OCI-LY1 (cell line): ENCODE measurements at regions not wholly inside any gene's neighbourhood (a gene's known extent, or its start where the extent isn't known, plus 50 kb on each side); places are given as distances from the start of the nearest gene placed in this dataset.

ENCODE experiments used
- H2AFZ ChIP-seq: fragments of 200-600 bp; sonication (generic), shearing (Covaris generic); 2 replicates; pipeline ENCODE4 v1.6.0; 2014; ENCODE audit warnings: antibody characterized with exemption, mild to moderate bottlenecking, low read length
- H3F3A ChIP-seq: fragments of 200-600 bp; sonication (generic), shearing (Covaris generic); 2 replicates; pipeline ENCODE4 v1.6.0; 2014; ENCODE audit warnings: mild to moderate bottlenecking, antibody characterized with exemption, low read length, moderate library complexity; ENCODE audit not compliant: insufficient read depth
- H3K27ac ChIP-seq: fragments of 200-600 bp; sonication (generic); 2 replicates; pipeline ENCODE4 v1.5.1; 2014; ENCODE audit warnings: low read length, mixed run types, mild to moderate bottlenecking, low read depth; ENCODE audit not compliant: poor library complexity, severe bottlenecking
- H3K27me3 ChIP-seq: fragments of 200-600 bp; sonication (generic); 2 replicates; pipeline ENCODE4 v1.6.0; 2014; ENCODE audit warnings: antibody characterized with exemption, mild to moderate bottlenecking, low read length, moderate library complexity; ENCODE audit not compliant: insufficient read depth
- H3K36me3 ChIP-seq: fragments of 200-600 bp; sonication (generic); 2 replicates; pipeline ENCODE4 v1.6.1; 2014; ENCODE audit warnings: mild to moderate bottlenecking, antibody characterized with exemption, low read length, moderate library complexity, mixed read lengths; ENCODE audit not compliant: insufficient read depth
- H3K4me1 ChIP-seq: fragments of 200-600 bp; sonication (generic); 2 replicates; pipeline ENCODE4 v1.5.1; 2014; ENCODE audit warnings: mild to moderate bottlenecking, low read length, moderate library complexity; ENCODE audit not compliant: insufficient read depth, severe bottlenecking
- H3K4me2 ChIP-seq: fragments of 200-600 bp; sonication (generic), shearing (Covaris generic); 2 replicates; pipeline ENCODE4 v1.6.1; 2014; ENCODE audit warnings: low read length
- H3K4me3 ChIP-seq: fragments of 200-600 bp; sonication (generic); 2 replicates; pipeline ENCODE4 v1.5.1; 2014; ENCODE audit warnings: low read length, low read depth, mild to moderate bottlenecking, mixed read lengths; ENCODE audit not compliant: poor library complexity, severe bottlenecking
- H3K79me2 ChIP-seq: fragments of 200-600 bp; shearing (Covaris generic); 2 replicates; pipeline ENCODE4 v1.6.1; 2016; ENCODE audit warnings: mixed run types, low read length, mixed read lengths; ENCODE audit not compliant: insufficient read depth
- H3K9ac ChIP-seq: fragments of 200-600 bp; sonication (generic), shearing (Covaris generic); 2 replicates; pipeline ENCODE4 v1.6.1; 2014; ENCODE audit warnings: mild to moderate bottlenecking, low read length, mixed read lengths
- H3K9me2 ChIP-seq: fragments of 200-600 bp; sonication (generic), shearing (Covaris generic); 2 replicates; pipeline ENCODE4 v1.6.1; 2014; ENCODE audit warnings: low read depth, mild to moderate bottlenecking, low read length, mixed read lengths
- H3K9me3 ChIP-seq: fragments of 200-600 bp; shearing (Covaris generic); 2 replicates; pipeline ENCODE4 v1.6.1; 2014; ENCODE audit warnings: low read length, mixed read lengths
- H4K20me1 ChIP-seq: fragments of 200-600 bp; sonication (generic), shearing (Covaris generic); 2 replicates; pipeline ENCODE4 v1.6.0; 2016; ENCODE audit warnings: mild to moderate bottlenecking, low read length; ENCODE audit not compliant: insufficient read depth
- CTCF ChIP-seq: fragments of 200-600 bp; sonication (generic), shearing (Covaris generic); IDR thresholded peaks from 2 replicates; pipeline ENCODE4 v1.5.1; 2017; ENCODE audit warnings: mild to moderate bottlenecking, antibody characterized with exemption, low read length, moderate library complexity, mixed read lengths
- EZH2 ChIP-seq: fragments of 200-600 bp; sonication (generic), shearing (Covaris generic); IDR thresholded peaks from 2 replicates; pipeline ENCODE4 v1.8.0; 2017; ENCODE audit warnings: borderline replicate concordance, mixed run types, mild to moderate bottlenecking, antibody characterized with exemption, low read length, moderate library complexity, mixed read lengths

- H3K9ac ChIP-seq: no peak overlapping the region
- TF ChIP-seq CTCF (no peak), EZH2 (no peak)
- no peaks in the 10 kb centered on the region for H3K79me2 ChIP-seq
Observed at GRCh38 chr3:17985658-17986347, 243.4 kb upstream of the TBC1D5 start.

GRCh38 chr3:17983106-17983505 is 240.7 kb upstream of the TBC1D5 start:
- Histone ChIP-seq H3K4me2 (no peak overlapping the region), H3K27ac (no peak overlapping the region)
- TF ChIP-seq EZH2 (no peak), CTCF (no peak)

More at GRCh38 chr3:17985658-17986347, 243.4 kb upstream of the TBC1D5 start:
- no peaks in the 10 kb centered on the region for H3F3A ChIP-seq
- H2AFZ ChIP-seq: no peak overlapping the region
- no peaks in the 10 kb centered on the region for H3K9me3 ChIP-seq
- H3K27me3 ChIP-seq: no peaks in the 10 kb centered on the region
- H3K9me2 ChIP-seq: no peaks in the 10 kb centered on the region
- H3K4me3 ChIP-seq: no peak overlapping the region
- H3K4me1 ChIP-seq: no peaks in the 10 kb centered on the region
- H3K27ac ChIP-seq: no peak overlapping the region
- H4K20me1 ChIP-seq: no peaks in the 10 kb centered on the region
- H3K36me3 ChIP-seq: no peaks in the 10 kb centered on the region
- H3K4me2 ChIP-seq: no peak overlapping the region

DNA sequence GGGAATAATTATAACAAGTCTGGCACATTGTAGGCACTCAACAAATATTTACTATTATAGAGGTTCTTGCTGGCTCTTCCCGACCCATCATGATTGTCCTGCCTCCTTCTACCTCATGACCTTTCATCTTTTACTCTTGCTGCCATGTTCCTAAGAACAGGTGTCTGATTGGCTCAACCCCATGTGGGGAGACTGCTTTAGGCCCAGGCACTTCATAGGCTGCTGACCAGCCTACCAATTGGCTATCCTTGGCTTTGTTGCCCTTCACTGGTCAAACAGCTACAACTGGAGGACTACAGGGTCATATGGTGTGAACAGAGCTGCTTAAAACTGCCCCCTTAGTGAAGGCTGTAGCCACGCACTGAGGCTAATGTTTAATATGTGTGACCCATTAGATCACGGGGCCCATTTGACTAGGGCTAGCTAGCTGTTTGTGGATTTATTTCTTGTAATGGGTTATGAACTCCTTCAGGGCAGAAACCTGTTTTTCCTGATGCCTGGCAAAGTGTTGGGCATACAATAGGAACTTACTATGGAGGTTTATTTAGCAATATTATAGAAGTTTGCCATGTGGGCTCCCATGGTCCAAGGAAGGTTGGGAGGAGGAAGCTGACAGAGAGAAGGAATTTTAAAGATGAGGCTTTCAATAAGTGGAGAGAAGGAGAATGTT is 239.9 kb upstream of the TBC1D5 start:
- H2AFZ ChIP-seq: no peak overlapping the region
- no peak overlapping the region for H3K4me2 ChIP-seq
- no peaks in the 10 kb centered on the region for H3K27me3 ChIP-seq
- no peaks in the 10 kb centered on the region for H3K4me1 ChIP-seq
- H3K79me2 ChIP-seq: no peaks in the 10 kb centered on the region
- no peaks in the 10 kb centered on the region for H3K36me3 ChIP-seq
- TF ChIP-seq CTCF (no peak), EZH2 (no peak)
- no peaks in the 10 kb centered on the region for H3F3A ChIP-seq
- H3K9me2 ChIP-seq: no peaks in the 10 kb centered on the region
- H4K20me1 ChIP-seq: no peaks in the 10 kb centered on the region
- H3K9ac ChIP-seq: no peak overlapping the region
- no peaks in the 10 kb centered on the region for H3K9me3 ChIP-seq
- no peak overlapping the region for H3K27ac ChIP-seq
- no peak overlapping the region for H3K4me3 ChIP-seq

More at GRCh38 chr3:17983106-17983505, 240.7 kb upstream of the TBC1D5 start:
- H3K4me3 ChIP-seq: no peak overlapping the region
- no peaks in the 10 kb centered on the region for H3K9me2 ChIP-seq
- H2AFZ ChIP-seq: no peak overlapping the region
- no peaks in the 10 kb centered on the region for H3K79me2 ChIP-seq
- no peaks in the 10 kb centered on the region for H3K27me3 ChIP-seq
- H3K36me3 ChIP-seq: no peaks in the 10 kb centered on the region
- no peaks in the 10 kb centered on the region for H3K9me3 ChIP-seq
- no peaks in the 10 kb centered on the region for H4K20me1 ChIP-seq
- no peaks in the 10 kb centered on the region for H3F3A ChIP-seq
- H3K4me1 ChIP-seq: no peaks in the 10 kb centered on the region
- no peak overlapping the region for H3K9ac ChIP-seq
